SK-N-MC (cell line): ENCODE measurements at regions not wholly inside any gene's neighbourhood (a gene's known extent, or its start where the extent isn't known, plus 50 kb on each side); places are given as distances from the start of the nearest gene placed in this dataset.
"Not testable (repeated sequence)": the region's sequence is repeated elsewhere in the genome, so short reads cannot be mapped to it uniquely, and the experiment has no call there.

Experiments used
- EZH2 ChIP-seq: fragments of 200-600 bp; sonication (generic); IDR thresholded peaks from one replicate; pipeline ENCODE4 v1.6.1; 2017; ENCODE audit warnings: antibody characterized with exemption
- FOXP2 ChIP-seq: optimal IDR thresholded peaks from 2 replicates; pipeline ENCODE3; 2011; ENCODE audit warnings: mild to moderate bottlenecking, moderate library complexity; ENCODE audit not compliant: insufficient read depth; ENCODE audit errors: extremely low read length, control extremely low read depth
- POLR2AphosphoS5 ChIP-seq: IDR thresholded peaks from 2 replicates; pipeline ENCODE4 v1.6.1; 2012; ENCODE audit warnings: mild to moderate bottlenecking, low read depth, low read length, borderline replicate concordance

GRCh38 chr12:33520505-33521302 is 81.1 kb upstream of the SYT10 start:
- not testable (repeated sequence) for TF ChIP-seq EZH2, POLR2AphosphoS5, FOXP2
